Epithelial cell of esophagus (primary cell): ENCODE measurements at regions not wholly inside any gene's neighbourhood (a gene's known extent, or its start where the extent isn't known, plus 50 kb on each side); places are given as distances from the start of the nearest gene placed in this dataset.

Experiments
- DNase-seq: peaks from one replicate; pipeline ENCODE4 v3.0.0; 2010; ENCODE audit warnings: low read depth
- H3K4me3 ChIP-seq: 2 replicates; pipeline ENCODE4 v1.5.1; 2011; ENCODE audit warnings: mild to moderate bottlenecking, low read length, control low read depth
- CTCF ChIP-seq: IDR thresholded peaks from 2 replicates; pipeline ENCODE4 v1.5.1; 2011; ENCODE audit warnings: low read depth, mild to moderate bottlenecking, low read length, control low read depth, inconsistent platforms; ENCODE audit not compliant: insufficient read depth; ENCODE audit errors: missing control alignments

GRCh38 chr14:87133073-87133801 lies 859.7 kb downstream of the GALC start:
- no peak overlapping the region for H3K4me3 ChIP-seq
- peak; percentile 99 for DNase-seq
- no peak for TF ChIP-seq CTCF

- TF ChIP-seq CTCF: no peak
- no peak overlapping the region for H3K4me3 ChIP-seq
- peak; percentile 96 for DNase-seq
These were observed 861.1 kb downstream of the GALC start for GRCh38 chr14:87131879-87132278.

- DNase-seq: no peak
- no peak for TF ChIP-seq CTCF
- H3K4me3 ChIP-seq: no peak overlapping the region
These were observed 870.8 kb downstream of the GALC start for GRCh38 chr14:87122166-87122565.

- H3K4me3 ChIP-seq: no peak overlapping the region
- no peak for DNase-seq
- no peak for TF ChIP-seq CTCF
These were observed 871.3 kb downstream of the GALC start for GRCh38 chr14:87121716-87122115.

- TF ChIP-seq CTCF: no peak
- no peak overlapping the region for H3K4me3 ChIP-seq
- no peak for DNase-seq
These were observed 877.7 kb downstream of the GALC start for GRCh38 chr14:87115234-87115633.

- H3K4me3 ChIP-seq: no peak overlapping the region
- no peak for TF ChIP-seq CTCF
- no peak for DNase-seq
These were observed 879.7 kb downstream of the GALC start for GRCh38 chr14:87113286-87113685.

- H3K4me3 ChIP-seq: no peak overlapping the region
- no peak for DNase-seq
- TF ChIP-seq CTCF: no peak
These were observed 881.2 kb downstream of the GALC start for GRCh38 chr14:87111741-87112140.
